HG02885 (cell line): ENCODE measurements at regions not wholly inside any gene's neighbourhood (a gene's known extent, or its start where the extent isn't known, plus 50 kb on each side); places are given as distances from the start of the nearest gene placed in this dataset.

Experiments used
- ATAC-seq: cut with Tn5 transposase; IDR thresholded peaks from one replicate; pipeline ENCODE4 v1.9.1; 2021; ENCODE audit warnings: mild to moderate bottlenecking; ENCODE audit not compliant: unreplicated experiment, poor library complexity

DNA sequence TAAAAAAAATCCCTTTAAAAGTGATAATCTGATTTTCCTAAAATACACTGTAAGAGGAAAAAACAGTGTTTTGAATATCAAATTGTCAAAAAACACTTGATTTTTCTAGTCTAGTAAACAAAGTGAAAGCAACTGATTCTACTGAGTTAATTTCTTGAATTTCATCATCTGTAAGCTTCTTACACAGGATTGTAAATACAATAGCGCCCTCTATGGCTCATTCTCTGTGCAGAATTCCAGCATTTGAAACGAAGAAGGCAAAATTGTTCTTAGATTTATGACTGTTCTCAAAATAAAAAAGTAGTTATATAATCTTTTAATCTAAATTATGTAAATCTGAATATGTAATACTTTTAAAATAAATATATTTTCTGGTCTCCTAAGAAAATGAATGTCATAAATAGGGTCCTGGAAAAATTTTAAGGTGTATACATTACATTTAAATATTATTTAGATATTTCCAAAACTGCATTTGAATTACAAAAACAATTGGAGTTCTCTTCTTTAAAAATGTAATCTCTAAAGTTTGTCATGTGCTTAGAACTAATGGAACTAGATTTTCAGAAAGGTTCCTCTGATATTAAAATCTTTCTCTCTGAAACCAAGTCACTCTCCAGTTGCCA is 176.9 kb upstream of the MC4R start:
- peak; percentile 83 for ATAC-seq

DNA sequence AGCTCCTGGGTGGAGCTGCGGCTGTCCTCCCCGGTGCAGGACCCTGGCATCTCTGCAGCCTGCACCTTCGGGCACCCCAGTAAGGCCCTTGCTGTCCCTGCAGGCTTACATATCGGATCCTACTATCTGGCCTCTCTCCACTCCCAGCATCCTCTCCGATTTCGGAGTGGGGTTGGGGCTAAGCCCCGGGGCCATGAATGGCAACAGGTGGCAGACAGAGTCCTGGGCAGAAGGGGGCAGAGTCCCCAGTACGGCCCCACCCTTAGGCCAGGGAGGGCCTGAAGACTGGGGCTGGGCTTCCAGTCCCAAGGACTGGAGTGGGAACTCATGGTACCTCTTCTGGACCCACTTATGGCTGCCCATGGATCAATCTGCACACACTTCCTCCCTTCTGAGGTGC is 180.4 kb upstream of the MC4R start:
- no peak for ATAC-seq

DNA sequence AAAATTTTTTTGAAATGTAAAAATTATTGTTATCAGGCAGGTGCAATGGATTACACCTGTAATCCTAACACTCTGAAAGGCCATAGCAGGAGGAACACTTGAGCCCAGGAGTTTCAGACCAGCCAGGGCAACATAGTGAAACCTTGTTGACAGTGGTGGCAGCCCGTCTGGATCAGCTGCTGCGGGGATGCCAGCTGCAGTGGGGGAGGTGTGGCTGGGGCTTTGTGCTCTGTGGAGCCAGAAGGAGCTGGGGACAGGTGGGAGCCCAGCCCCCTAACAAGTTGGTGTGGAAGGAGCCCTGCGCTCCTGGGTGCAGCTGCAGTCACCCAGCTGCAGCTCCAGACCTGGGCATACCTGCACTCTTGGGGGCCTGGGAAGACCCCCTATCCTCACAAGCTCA is 182.4 kb upstream of the MC4R start:
- ATAC-seq = no peak

DNA sequence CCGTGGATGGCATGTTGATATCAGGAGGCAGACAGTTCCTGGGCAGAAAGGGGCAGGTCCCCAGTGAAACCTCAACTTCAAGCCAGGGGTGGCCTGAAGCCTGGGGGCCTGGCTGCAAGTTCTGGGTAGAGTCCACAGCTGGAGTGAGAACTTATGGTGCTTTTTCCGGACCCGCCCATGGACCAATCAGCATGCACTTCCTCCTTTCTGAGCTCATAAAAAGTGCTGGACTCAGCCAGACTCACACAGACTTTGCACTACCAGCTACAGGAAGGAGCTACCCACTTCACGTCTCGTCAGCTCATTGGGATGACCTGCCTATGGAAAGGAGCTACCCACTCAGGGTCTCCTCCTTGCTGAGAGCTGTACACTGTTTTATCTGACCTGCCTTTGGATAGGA is 183.1 kb upstream of the MC4R start:
- ATAC-seq = no peak

DNA sequence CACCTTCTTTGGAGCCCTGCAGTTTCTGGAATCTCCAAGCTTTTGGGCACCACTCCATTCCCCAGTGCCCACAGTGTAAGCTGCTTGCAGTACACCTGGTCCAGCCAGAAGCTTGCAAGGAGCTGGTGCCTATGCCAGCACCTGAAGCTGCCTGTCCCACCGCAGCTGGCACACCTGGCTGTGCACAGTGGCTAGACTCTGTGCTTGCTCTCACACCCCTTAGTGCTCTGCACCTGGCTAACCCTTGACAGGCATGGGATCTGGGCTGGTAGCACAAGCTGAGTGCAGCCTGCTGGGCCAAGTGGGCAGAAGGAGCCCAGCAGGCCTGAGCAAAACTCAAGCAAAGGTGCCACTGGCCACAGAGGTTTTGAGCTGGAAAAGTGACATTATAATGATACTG is 183.8 kb upstream of the MC4R start:
- ATAC-seq = no peak

DNA sequence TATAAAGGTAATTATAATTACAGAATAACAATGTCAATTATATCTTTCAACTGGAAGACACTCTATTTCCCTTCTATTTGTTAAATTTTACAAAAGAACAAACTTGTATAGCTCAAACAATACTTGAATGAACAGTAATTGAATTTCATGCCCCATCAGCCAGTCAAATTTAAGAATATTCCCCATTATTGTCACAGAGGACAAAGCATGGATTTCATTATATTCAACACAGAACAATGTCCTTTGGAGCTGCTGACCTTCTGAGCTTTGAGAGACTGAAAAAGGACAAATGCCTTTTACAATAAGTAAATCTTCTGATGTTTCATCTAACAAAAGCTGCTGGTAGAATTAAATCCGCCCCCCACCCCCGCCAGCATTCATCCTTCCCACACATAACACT is 187.5 kb upstream of the MC4R start:
- no peak for ATAC-seq

DNA sequence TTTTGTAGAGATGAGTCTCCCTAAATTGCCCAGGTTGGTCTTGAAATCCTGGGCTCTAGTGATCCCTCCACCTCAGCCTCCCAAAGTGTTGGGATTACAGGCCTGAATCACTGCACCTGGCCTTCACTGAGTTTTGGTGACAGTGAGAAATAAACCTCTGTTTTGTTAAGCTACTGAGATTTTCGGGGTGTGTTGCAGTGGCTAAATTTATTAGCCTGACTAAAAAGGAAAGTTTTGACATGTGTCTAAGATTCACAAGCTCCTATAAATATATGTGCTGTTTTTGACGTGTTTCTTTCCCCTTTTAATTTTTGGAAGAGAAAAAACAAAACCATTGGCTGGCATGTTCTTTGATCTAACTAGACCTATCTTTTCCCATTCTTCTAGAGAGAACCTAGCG is 190.5 kb upstream of the MC4R start:
- no peak for ATAC-seq

DNA sequence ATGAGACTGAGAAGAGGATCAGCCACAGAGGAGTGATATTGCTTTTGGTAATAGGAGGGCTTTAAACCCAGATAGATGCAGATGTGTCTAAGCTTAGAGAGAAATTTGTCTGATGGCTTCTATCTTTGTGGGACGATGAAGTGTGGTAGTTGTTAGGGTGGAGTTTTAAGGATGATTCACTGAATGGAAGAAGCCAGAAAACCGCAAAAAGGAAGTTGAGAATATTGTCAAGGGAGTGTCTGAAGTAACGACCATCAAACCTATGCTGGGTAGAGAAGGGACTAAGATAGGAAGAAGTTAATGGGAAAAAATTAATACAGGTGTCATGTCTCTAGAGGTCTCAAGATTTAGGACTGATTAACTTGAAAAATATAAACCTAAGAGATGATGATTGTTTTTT is 195.6 kb upstream of the MC4R start:
- ATAC-seq = no peak

DNA sequence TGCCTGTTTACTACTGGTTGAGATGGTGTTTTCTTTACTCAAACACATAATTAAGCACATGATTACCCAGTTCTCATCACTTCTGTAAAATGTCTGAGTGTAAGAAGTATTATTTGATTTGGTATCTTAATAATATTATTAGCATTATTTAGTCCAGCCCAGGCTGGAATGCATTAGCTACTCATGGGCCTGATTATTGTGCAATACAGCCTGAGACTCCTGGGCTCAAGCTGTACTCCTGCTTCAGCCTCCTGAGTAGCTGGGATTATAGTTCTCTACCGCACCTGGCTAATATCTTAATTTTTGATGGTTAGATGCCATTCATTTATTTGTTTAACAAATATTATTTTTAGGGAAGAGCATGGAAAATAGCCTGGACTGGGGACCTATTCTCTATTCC is 197.6 kb upstream of the MC4R start:
- ATAC-seq = no peak

DNA sequence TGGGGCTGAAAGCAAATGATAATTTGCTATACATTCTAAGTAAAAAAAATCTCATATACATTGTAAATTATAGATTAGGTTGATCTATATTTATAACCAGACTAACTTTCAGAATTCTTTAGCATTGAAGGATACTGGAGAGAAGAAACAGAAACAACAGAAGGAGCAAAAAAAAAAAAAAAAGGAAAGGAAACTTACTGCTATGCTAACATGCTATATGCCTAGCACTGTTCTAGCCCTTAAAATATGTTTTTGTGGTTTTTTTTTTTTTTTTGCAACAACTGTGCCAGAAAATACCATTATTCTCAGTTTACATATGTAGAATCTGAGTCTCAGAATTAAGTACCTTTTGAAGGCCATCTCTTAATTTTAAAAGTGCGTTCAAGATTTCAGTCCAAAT is 204.9 kb upstream of the MC4R start:
- no peak for ATAC-seq

DNA sequence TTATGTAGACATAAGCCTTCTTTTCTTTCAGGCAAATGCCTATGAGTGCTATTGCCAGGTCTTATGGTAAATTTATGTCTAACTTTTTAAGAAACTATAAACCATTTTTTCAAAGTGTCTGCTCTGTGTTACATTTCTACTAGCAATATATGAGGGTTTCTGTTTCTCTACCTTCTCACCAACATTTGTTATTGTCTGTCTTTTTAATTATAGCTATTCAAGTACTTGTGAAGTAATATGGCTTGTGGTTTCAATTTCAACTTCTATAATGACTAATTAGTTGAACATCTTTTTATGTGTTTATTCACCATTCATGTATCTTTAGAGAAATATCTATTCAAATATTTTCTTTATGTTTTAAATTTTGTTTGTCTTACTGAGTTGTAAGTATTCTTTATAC is 213.1 kb upstream of the MC4R start:
- no peak for ATAC-seq

DNA sequence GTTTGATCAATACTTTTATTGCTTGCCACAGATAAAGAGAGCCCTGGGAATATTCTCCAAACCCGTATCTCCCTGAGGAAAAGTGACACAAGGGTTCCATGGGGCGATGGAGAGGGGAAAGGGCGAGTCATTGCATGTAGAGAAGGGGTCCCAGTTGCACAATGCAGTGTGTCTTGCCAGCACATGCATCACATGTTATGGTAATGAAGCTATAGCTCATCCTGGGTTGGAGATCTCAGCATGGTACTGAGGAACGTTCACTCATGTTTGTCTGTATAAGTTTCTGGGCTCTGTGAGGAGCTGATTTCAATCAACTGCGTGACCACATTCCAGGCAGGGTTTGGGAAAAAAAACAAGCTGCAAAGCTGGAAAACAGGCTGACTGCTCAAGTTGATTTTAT is 220.7 kb upstream of the MC4R start:
- ATAC-seq = no peak

DNA sequence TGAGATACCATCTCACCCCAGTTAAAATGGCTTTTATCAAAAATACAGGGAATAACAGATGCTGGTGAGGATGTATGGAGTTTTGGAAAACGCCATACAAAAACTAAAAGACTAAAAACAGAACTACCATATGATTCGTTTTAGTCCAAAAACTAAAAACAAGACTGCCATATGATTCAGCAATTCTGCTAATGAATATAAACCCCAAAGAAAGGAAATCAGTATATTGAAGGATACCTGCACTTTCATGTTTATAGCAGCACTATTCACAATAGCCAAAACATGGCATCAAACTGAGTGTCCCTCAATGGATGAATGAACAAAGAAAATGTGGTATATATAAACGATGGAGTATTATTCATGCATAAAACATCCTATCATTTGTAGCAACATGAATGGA is 224.4 kb upstream of the MC4R start:
- ATAC-seq = no peak

DNA sequence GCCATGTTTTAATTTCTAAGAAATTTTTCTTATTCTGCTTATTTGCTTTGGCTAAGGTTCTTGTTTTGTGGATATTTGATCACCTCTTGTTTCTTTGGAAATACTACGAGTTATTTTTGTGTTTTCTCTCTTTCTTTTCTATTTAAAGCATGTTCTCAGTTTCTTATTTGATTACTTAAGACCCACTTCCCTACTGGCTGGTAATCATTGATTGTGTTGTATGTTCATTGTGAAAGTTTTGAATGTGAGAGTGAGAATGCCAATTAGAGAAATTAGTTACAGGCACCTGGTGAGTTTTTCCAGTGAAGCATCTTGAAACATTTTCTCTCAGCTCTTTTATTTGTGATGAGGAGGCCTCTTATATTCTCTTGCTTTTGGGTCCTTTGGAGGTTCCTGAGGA is 226.7 kb upstream of the MC4R start:
- ATAC-seq = peak; percentile 76

DNA sequence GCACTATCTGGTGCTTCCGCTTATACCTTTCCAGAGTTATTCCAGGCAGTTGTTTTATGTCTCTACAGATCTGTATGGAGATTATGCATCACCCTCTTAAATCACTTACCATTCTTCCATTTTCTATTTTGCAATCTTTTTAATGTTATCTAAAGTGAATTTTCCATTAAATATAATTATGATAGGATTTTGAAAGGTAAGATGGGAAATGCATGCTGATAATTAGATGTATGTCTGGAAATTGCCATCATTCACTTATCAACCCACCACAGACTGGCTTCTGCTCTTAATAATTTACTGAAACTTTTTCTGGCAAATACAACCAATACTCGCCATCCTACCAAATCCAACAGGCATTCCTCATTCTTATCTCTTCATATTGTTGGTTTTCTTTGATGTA is 227.4 kb upstream of the MC4R start:
- ATAC-seq = no peak

DNA sequence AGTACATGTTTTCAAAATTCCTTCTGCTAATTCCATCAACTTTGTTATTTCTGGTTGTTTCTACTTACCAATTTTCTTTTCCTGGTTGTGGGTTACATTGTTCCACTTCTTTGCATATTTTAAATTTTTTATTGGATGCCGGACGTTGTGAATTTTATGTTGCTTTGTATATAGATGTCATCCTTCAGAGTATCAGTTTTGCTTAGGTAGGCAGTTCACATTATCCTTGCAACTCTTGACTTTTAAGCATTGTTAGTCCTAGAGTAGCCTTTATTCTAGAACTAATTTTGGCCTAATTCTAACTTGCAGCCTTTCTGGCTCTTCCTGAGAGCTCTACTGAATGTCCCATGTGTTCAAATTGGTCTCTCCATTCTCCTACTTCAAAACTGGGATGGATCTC is 228.7 kb upstream of the MC4R start:
- ATAC-seq = no peak

DNA sequence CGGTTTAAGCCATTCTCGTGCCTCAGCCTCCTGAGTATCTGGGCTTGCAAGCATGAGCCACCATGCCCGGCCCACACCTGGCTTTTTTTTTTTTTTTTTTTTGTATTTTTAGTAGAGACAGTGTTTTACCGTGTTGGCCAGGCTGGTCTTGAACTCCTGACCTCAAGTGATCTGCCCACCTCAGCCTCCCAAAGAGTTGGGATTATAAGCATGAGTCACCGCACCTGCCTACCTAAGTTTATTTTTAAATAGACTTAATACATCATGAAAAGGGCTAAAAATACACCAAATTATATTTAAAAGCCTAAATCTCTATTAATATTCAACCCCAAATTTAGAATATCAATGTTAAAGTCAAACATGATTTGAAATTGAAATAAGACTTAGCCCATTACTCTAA is 250.8 kb upstream of the MC4R start:
- ATAC-seq = no peak

DNA sequence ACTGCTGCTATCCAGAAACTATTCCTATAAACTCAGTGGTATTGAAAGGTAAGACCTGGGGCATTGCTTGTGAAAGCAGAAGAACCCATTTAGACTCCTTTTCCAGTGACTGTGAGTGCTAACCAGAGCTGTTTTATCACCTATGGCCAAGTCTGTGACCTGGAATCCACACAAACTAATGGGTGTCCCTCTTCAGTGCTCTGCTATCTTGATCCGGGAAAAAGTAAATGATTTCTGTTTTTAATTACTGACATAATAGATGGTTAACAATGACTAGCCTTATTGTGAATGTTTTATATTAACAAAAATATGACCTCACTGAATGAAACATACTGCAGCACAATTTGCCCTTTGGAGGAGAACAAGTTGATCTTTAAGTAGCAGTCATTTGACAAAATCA is 251.6 kb upstream of the MC4R start:
- no peak for ATAC-seq

DNA sequence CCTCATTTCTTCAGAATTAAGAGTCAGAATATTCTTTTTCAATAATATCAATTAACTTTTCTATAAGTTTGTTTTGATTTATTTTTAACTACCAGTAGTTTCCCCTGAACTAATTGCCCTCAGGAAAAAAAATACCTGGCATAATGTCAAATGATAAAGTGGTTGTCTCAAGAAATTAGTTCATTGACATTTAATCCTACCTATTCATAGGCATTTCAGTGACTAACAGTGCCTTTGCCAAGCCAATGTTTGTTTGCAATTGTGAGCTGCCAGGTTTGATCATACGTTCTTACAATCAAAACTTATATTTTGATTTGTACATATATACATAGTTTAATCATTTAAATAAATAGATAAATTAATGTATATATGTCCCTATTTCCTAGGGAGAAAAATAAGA is 267.3 kb upstream of the MC4R start:
- no peak for ATAC-seq

DNA sequence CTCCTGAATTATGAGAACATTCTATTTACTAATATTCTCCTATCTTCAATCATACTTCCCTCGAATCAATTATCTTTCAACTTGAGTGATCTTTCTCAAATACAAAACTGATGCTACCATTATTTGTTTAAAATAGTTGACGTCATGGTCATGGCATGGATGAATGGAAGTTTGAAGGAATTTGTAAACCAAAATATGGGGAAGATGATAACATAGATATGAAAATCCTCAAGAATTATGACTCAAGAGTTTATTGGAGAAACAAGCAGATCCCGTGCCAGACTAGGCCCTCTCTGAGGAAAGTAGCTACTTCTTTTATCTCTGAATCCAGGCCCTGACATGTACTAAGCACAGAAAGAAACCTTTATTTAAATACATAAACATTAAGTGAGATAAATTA is 270.4 kb upstream of the MC4R start:
- ATAC-seq = no peak

DNA sequence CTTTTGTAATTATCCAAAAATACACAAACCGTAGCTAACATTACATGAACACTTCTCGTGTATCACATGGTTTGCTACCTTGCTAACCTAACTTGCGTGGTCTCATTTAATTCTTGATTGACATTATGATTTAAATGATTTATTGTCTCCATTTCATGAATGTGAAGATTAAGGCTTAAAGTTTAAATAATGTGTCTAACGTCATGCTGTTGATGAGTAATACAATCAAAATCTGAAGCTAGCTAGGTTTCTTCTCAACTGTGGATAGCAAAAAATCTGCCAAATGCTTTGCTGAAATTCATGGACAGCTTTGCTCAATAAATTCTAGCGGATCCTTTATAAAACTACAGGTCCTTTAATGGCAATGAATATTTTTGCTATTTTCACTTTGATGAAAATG is 274.1 kb upstream of the MC4R start:
- no peak for ATAC-seq

DNA sequence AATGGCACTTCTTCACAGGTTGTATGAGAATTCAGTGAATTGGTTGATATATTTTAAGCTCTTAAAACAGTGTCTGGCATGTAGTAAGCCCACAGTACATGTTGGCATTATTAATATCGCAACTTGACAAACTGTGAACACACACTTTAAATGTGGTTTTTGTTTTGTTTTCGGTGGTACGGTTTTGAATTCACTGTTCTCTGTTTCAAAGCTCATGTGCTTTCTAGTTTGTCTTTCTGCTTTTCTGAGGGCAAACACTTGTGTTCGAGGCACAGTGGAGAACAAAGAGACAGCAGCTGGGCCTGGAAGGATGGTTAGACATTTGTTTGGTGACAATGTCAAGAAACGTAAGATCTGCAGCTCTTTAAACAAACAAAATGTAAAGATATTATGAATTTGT is 276.5 kb upstream of the MC4R start:
- ATAC-seq = peak; percentile 98

DNA sequence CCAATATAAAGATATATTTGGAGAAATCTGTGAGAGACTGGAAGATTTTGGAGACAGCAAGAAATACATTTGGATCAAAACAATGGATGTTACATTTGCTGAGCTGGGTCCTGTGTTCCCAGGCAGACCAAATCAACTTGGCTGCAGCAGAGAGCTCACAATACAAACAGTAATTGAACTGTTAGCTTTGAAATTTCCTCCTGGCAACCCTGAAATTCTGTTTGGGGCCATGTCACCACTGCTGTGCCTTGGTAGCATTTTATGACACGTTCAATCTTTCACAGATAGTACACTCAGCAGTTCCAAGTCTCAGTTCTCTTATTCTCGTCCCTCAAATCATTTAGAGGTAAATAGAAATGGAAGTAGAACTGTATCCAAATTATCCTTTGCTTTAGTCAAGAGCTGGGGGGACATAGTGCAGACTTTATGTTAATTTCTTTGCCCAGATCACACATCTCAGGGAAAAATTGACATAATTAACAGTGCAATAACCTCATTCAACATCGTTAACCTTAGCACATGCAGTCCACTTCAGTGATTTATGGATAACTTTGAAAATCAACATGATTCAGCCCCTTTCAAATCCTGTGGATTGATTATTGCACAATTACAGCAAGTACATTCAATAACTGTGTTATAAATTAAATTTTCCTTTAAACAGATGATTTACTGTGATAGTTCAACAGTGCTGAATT is 277.4 kb upstream of the MC4R start:
- no peak for ATAC-seq
